ENCODE measurements at regions not wholly inside any gene's neighbourhood (a gene's known extent, or its start where the extent isn't known, plus 50 kb on each side); places are given as distances from the start of the nearest gene placed in this dataset.

DNA sequence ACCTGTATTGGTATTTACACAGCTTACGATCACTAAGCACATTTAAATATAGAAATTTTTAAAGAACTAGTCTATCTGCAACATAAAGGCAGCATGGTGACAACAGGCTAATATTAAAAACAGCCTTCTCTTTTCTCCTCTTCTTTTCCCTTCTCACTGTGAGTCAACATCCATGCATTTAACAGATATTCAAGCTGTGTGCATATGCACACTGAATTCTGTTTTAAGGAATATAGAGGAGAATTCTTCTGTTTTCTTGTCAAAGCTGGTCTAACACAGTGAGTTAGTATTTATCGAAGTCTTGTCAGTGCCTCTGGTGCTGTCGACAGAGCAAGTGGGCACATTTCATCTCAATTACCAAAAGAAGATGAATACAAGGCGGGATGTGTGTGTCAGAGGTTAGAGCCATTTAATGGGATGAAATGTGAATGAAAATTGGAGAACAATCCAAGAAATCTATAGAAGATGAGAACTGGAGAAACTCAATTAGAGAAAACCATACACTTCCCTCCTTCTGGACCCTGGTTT, 282.3 kb downstream of the FAT3 start:
- TF ChIP-seq, protein P1, sequence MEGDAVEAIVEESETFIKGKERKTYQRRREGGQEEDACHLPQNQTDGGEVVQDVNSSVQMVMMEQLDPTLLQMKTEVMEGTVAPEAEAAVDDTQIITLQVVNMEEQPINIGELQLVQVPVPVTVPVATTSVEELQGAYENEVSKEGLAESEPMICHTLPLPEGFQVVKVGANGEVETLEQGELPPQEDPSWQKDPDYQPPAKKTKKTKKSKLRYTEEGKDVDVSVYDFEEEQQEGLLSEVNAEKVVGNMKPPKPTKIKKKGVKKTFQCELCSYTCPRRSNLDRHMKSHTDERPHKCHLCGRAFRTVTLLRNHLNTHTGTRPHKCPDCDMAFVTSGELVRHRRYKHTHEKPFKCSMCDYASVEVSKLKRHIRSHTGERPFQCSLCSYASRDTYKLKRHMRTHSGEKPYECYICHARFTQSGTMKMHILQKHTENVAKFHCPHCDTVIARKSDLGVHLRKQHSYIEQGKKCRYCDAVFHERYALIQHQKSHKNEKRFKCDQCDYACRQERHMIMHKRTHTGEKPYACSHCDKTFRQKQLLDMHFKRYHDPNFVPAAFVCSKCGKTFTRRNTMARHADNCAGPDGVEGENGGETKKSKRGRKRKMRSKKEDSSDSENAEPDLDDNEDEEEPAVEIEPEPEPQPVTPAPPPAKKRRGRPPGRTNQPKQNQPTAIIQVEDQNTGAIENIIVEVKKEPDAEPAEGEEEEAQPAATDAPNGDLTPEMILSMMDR (IDR thresholded peaks at IDR 0.05), result no peak
- TF ChIP-seq, protein P2, sequence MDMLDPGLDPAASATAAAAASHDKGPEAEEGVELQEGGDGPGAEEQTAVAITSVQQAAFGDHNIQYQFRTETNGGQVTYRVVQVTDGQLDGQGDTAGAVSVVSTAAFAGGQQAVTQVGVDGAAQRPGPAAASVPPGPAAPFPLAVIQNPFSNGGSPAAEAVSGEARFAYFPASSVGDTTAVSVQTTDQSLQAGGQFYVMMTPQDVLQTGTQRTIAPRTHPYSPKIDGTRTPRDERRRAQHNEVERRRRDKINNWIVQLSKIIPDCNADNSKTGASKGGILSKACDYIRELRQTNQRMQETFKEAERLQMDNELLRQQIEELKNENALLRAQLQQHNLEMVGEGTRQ (IDR thresholded peaks at IDR 0.05), result no peak
- TF ChIP-seq RFX5 (IDR thresholded peaks at IDR 0.05) (no peak), CHD2 (IDR thresholded peaks at IDR 0.05; ENCODE audit: low read length, partially characterized antibody) (no peak), KDM1A (IDR thresholded peaks at IDR 0.05; ENCODE audit: low read depth) (no peak), JUN (IDR thresholded peaks at IDR 0.05) (no peak), MAFK (IDR thresholded peaks at IDR 0.05; ENCODE audit: partially characterized antibody) (no peak), POLR2A (IDR thresholded peaks at IDR 0.05; ENCODE audit: low read length) (no peak)
